ENCODE measurements at regions not wholly inside any gene's neighbourhood (a gene's known extent, or its start where the extent isn't known, plus 50 kb on each side); places are given as distances from the start of the nearest gene placed in this dataset.
A peak's percentile ranks its signal among the peaks of the same experiment; 100 is the strongest.
"Not testable (repeated sequence)": the region's sequence is repeated elsewhere in the genome, so short reads cannot be mapped to it uniquely, and the experiment has no call there.

GRCh38 chr6:142016666-142017065 lies 116.1 kb upstream of the GJE1 start:
- not testable (repeated sequence) for H3K27me3 Mint-ChIP-seq; H3K9me3 Mint-ChIP-seq (ENCODE audit: low read depth); H3K4me3 Mint-ChIP-seq; H3K27ac Mint-ChIP-seq; H3K36me3 Mint-ChIP-seq
- peaks cover 18% of the 10 kb centered on the region for H3K4me1 Mint-ChIP-seq (ENCODE audit: low read depth)

DNA sequence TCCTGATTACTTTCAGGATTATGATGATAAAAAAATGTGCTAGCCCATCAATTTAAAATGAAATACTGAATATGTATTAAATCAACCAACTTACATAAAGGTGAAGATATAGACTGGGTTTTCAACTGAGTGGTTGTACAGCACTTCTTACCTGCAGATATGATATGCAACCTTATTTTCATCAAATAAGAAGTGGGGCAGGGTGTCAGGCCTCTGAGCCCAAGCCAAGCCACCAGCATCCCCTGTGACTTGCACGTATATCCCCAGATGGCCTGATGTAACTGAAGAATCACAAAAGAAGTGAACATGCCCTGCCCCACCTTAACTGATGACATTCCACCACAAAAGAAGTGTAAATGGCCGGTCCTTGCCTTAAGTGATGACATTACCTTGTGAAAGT lies 117.3 kb upstream of the GJE1 start:
- not testable (repeated sequence) for H3K27me3 Mint-ChIP-seq; H3K4me3 Mint-ChIP-seq; H3K9me3 Mint-ChIP-seq (ENCODE audit: low read depth); H3K36me3 Mint-ChIP-seq; H3K27ac Mint-ChIP-seq
- peaks cover 18% of the 10 kb centered on the region for H3K4me1 Mint-ChIP-seq (ENCODE audit: low read depth)

- Mint-ChIP-seq H3K4me3 (no peak overlapping the region), H3K27me3 (peaks cover 4% of the 10 kb centered on the region), H3K36me3 (peaks cover 2% of the 10 kb centered on the region), H3K27ac (no peak overlapping the region), H3K9me3 (ENCODE audit: low read depth) (no peaks in the 10 kb centered on the region), H3K4me1 (ENCODE audit: low read depth) (peaks cover 18% of the 10 kb centered on the region)
These were observed 117.7 kb upstream of the GJE1 start for GRCh38 chr6:142015011-142015410.

- H3K4me1 Mint-ChIP-seq (ENCODE audit: low read depth), result peaks cover 18% of the 10 kb centered on the region
- no peak overlapping the region for H3K4me3 Mint-ChIP-seq
- H3K27me3 Mint-ChIP-seq, result peaks cover 4% of the 10 kb centered on the region
- no peaks in the 10 kb centered on the region for H3K9me3 Mint-ChIP-seq (ENCODE audit: low read depth)
- no peak overlapping the region for H3K27ac Mint-ChIP-seq
- H3K36me3 Mint-ChIP-seq, result peaks cover 2% of the 10 kb centered on the region
These were observed 118.2 kb upstream of the GJE1 start for GRCh38 chr6:142014515-142014914.

DNA sequence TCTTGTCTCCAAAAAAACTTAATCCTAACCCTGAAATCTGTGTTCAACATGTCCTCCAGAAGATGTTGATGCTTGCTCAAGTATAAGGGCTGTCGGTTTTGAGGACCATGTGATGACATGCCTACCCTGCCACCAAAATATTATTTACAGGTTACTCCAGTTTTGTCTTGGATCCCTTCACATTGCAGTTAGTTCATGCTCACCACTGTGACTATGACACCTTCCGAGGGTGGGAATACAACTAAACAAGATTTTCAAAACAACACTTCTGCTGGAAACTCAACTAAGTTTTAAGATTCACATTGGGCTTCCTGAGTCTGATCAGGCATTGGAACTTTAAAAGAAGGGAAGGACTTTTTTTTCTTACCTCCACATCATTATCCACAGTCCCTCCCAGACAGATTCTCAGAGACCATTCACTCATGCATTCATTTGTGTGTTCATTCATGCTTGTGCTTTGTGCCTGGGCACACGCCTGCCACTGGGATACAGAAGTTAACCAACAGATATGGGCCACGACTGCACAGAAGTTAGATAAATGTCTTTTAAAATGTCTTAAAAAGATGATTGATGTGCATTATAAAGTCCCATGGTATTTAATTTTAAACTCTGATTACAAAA lies 118.7 kb upstream of the GJE1 start:
- peak overlapping the region; percentile 48 for H3K4me3 Mint-ChIP-seq
- no peak overlapping the region for H3K27ac Mint-ChIP-seq
- H3K27me3 Mint-ChIP-seq, result peaks cover 4% of the 10 kb centered on the region
- H3K9me3 Mint-ChIP-seq (ENCODE audit: low read depth), result no peaks in the 10 kb centered on the region
- H3K36me3 Mint-ChIP-seq, result peaks cover 2% of the 10 kb centered on the region
- H3K4me1 Mint-ChIP-seq (ENCODE audit: low read depth), result peaks cover 18% of the 10 kb centered on the region

DNA sequence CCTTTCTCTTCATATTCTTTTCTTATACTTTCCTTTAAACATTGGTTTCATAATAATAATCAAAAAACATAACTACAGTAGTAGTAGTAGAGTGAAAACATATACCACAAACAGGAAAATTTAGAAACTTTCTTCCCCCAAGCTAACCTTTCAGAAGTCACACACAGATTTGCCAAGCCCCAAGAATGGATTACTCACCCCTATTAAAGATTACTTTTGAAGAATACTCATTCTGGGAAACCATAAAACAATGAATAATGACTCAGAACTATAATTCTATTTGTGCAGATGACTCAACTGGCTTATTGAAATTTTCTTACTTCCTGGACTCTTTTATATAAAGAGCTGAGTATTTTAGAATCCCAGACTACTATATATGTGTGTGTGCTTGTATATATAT lies 119.4 kb upstream of the GJE1 start:
- peak overlapping the region; percentile 40 for H3K4me3 Mint-ChIP-seq
- H3K4me1 Mint-ChIP-seq (ENCODE audit: low read depth), result peaks cover 18% of the 10 kb centered on the region
- peak overlapping the region; percentile 25 for H3K27ac Mint-ChIP-seq
- no peaks in the 10 kb centered on the region for H3K9me3 Mint-ChIP-seq (ENCODE audit: low read depth)
- peaks cover 4% of the 10 kb centered on the region for H3K27me3 Mint-ChIP-seq
- H3K36me3 Mint-ChIP-seq, result peaks cover 2% of the 10 kb centered on the region

DNA sequence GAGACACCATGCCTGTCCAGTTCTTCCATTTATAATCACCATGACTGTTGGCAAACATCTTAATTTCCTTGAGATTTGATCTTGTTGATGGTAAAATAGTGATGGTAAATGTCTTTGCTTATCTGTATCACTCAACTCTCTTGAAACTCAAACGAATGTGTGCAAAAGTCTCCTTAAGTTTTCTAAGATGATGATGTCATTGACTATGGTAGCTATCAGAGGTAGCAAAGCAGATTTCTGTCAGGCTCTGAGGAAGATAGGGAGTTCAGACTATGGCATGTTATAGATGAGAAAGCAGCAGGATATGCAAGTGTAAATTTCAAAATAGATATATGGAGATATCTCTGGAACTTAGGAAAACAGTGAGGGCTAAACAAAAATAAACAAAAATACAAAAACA lies 121.0 kb upstream of the GJE1 start:
- H3K4me3 Mint-ChIP-seq, result no peak overlapping the region

DNA sequence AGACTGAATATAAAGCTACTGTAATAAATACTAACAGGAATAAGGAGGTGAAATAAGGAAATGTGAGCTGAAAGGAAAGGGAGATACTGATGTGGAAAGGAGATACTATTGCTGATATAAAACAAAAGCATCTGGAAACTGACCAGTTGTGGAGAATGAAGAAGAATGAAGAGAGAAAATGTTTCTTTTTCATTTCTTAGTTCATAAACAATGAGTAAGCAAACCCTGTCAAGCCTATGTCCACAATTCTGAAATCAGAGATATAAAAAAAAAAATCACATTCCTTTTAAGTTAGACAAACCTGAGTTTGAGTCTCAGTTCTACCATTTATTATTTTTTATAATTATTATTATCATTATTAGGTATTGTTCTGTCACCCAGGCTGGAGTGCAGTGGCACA lies 121.6 kb upstream of the GJE1 start:
- H3K4me1 Mint-ChIP-seq (ENCODE audit: low read depth), result peaks cover 18% of the 10 kb centered on the region

More for the DNA sequence above, 121.0 kb upstream of the GJE1 start:
- Mint-ChIP-seq H3K27me3 (peaks cover 4% of the 10 kb centered on the region), H3K4me1 (ENCODE audit: low read depth) (peaks cover 18% of the 10 kb centered on the region), H3K9me3 (ENCODE audit: low read depth) (no peaks in the 10 kb centered on the region), H3K27ac (no peak overlapping the region), H3K36me3 (peaks cover 2% of the 10 kb centered on the region)

DNA sequence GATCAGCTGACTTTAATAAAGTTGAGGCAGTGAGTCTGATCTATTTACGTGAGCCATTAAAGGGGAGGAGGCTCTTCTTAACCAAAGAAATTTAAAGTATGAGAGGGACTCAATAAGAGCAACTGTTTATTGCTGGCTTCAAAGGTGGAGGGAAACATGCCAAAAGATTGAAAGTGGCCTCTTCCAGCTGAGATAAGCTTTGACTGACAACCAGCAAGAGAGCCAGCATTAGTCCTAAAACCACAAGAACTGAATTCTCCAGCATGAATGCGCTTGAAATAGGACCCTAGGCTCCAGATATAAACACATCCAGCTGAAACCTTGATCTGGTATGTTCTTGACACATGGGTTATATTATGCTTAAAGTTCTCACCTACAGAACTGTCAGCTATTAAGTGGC lies 123.1 kb upstream of the GJE1 start:
- Mint-ChIP-seq H3K36me3 (peaks cover 2% of the 10 kb centered on the region), H3K9me3 (ENCODE audit: low read depth) (no peaks in the 10 kb centered on the region), H3K27ac (no peak overlapping the region), H3K4me3 (no peak overlapping the region), H3K4me1 (ENCODE audit: low read depth) (peaks cover 9% of the 10 kb centered on the region), H3K27me3 (peaks cover 2% of the 10 kb centered on the region)

More for the DNA sequence above, 121.6 kb upstream of the GJE1 start:
- peaks cover 4% of the 10 kb centered on the region for H3K27me3 Mint-ChIP-seq
- H3K36me3 Mint-ChIP-seq, result peaks cover 2% of the 10 kb centered on the region
- H3K4me3 Mint-ChIP-seq, result no peak overlapping the region
- H3K27ac Mint-ChIP-seq, result no peak overlapping the region
- no peaks in the 10 kb centered on the region for H3K9me3 Mint-ChIP-seq (ENCODE audit: low read depth)

DNA sequence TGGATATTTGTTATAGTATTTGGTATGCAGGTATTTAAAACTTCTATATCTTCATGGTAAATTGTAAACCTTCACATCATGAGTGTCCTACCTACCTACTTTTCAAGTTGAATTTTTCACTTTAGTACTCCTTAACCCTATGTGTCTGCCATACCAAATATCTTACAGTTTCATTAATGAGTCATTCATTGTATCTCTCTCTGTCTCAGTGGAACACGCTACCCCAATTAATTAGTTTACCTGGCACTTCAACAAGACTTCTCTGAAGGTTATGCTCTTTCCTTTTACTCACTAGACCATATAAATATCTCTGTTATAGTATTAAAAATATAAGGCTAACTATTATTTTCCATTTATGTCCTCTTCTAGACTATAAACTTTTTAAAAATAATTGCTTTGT lies 123.9 kb upstream of the GJE1 start:
- Mint-ChIP-seq H3K4me3 (no peak overlapping the region), H3K27me3 (no peaks in the 10 kb centered on the region), H3K27ac (no peak overlapping the region), H3K36me3 (peaks cover 2% of the 10 kb centered on the region), H3K9me3 (ENCODE audit: low read depth) (no peaks in the 10 kb centered on the region), H3K4me1 (ENCODE audit: low read depth) (peaks cover 3% of the 10 kb centered on the region)

GRCh38 chr6:142008016-142008735 lies 124.5 kb upstream of the GJE1 start:
- peaks cover 2% of the 10 kb centered on the region for H3K36me3 Mint-ChIP-seq
- no peaks in the 10 kb centered on the region for H3K27me3 Mint-ChIP-seq
- no peaks in the 10 kb centered on the region for H3K9me3 Mint-ChIP-seq (ENCODE audit: low read depth)
- H3K27ac Mint-ChIP-seq, result no peak overlapping the region
- H3K4me3 Mint-ChIP-seq, result no peak overlapping the region
- H3K4me1 Mint-ChIP-seq (ENCODE audit: low read depth), result peaks cover 2% of the 10 kb centered on the region

GRCh38 chr6:142005021-142005420 lies 127.7 kb upstream of the GJE1 start:
- no peaks in the 10 kb centered on the region for H3K4me1 Mint-ChIP-seq (ENCODE audit: low read depth)
- no peak overlapping the region for H3K4me3 Mint-ChIP-seq
- H3K27ac Mint-ChIP-seq, result no peak overlapping the region
- H3K36me3 Mint-ChIP-seq, result no peaks in the 10 kb centered on the region
- no peaks in the 10 kb centered on the region for H3K9me3 Mint-ChIP-seq (ENCODE audit: low read depth)
- no peaks in the 10 kb centered on the region for H3K27me3 Mint-ChIP-seq

DNA sequence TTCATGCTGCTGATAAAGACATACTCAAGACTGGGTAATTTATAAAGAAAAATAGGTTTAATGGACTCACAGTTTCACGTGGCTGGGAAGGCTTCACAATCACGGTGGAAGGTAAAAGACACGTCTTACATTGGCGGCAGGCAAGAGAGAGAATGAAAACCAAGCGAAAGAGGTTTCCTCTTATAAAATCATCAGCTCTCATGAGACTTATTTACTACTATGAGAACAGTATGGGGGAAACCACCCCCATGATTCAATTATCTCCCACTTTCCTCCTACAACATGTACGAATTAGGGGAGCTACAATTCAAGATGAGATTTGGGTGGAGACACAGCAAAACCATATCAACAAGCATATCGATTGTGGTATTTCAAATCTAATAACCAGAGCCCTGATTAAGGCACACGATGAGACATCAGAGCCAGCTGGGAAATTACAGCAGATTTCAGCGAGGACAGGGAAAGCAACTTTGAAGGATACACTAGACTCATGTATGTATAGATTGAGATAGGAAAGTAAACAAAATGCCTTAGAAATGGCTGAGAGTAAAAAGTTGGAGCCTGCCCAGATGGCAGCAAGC lies 129.8 kb upstream of the GJE1 start:
- Mint-ChIP-seq H3K27ac (no peak overlapping the region), H3K4me1 (ENCODE audit: low read depth) (no peaks in the 10 kb centered on the region), H3K36me3 (no peaks in the 10 kb centered on the region), H3K4me3 (no peak overlapping the region), H3K9me3 (ENCODE audit: low read depth) (peaks cover 16% of the 10 kb centered on the region), H3K27me3 (no peaks in the 10 kb centered on the region)

DNA sequence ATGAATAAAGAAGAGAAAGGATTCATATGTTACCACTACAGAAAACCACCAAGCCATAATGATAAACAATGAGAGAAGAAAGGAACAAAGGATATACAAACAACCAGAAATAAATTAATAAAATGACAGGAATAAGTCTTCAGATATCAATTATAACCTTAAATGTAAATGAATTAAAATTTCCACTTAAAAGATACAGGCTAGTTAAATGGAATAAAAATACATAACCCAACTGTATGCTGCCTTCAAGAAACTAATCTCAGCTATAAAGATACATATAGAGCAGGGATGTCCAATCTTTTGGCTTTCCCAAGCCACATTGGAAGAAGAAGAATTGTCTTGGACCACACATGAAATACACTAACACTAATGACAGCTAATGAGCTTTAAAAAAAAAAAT lies 135.9 kb upstream of the GJE1 start:
- Mint-ChIP-seq H3K9me3 (ENCODE audit: low read depth) (peaks cover 26% of the 10 kb centered on the region), H3K4me1 (ENCODE audit: low read depth) (no peaks in the 10 kb centered on the region), H3K27ac (no peak overlapping the region)

DNA sequence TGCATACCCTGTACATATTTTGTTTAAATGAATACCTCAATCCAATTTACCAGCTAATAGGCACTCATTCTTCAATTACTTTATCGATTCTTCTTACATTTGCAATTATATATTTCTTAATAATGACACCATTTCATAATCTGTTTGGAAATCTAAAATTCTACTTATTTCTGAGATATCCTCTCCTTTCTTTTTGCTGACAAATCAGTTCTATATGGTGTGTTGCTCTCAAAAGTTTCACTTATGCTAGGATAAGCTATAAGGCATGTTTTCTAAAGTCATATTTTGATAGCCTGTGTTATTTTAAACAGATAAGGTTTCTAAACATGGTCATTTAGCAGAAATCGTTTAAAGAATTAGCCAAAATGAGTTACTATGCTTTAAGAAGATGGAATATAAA lies 140.6 kb upstream of the GJE1 start:
- peaks cover 1% of the 10 kb centered on the region for H3K27me3 Mint-ChIP-seq
- no peak overlapping the region for H3K27ac Mint-ChIP-seq
- H3K36me3 Mint-ChIP-seq, result peaks cover 3% of the 10 kb centered on the region
- H3K4me1 Mint-ChIP-seq (ENCODE audit: low read depth), result no peaks in the 10 kb centered on the region
- H3K4me3 Mint-ChIP-seq, result no peak overlapping the region
- peaks cover 9% of the 10 kb centered on the region for H3K9me3 Mint-ChIP-seq (ENCODE audit: low read depth)

More for the DNA sequence above, 135.9 kb upstream of the GJE1 start:
- Mint-ChIP-seq H3K36me3 (peaks cover 3% of the 10 kb centered on the region), H3K27me3 (peaks cover 1% of the 10 kb centered on the region), H3K4me3 (no peak overlapping the region)
